Mammary epithelial cell (primary cell): ENCODE measurements at regions not wholly inside any gene's neighbourhood (a gene's known extent, or its start where the extent isn't known, plus 50 kb on each side); places are given as distances from the start of the nearest gene placed in this dataset.

Source experiments
- CTCF ChIP-seq, 2 donors: IDR thresholded peaks in 1 of 2; conservative IDR thresholded peaks in 1 of 2; 2 replicates each; pipeline ENCODE4 v1.5.1; 2011 to 2012; ENCODE audit warnings: inconsistent platforms in 2 of 2, low read length in 2 of 2, mild to moderate bottlenecking in 2 of 2, control low read depth in 1 of 2, low read depth in 1 of 2; ENCODE audit not compliant: insufficient read depth in 1 of 2; ENCODE audit errors: extremely low read depth in 1 of 2
- EZH2 ChIP-seq: IDR thresholded peaks from 2 replicates; pipeline ENCODE4 v1.6.1; 2012; ENCODE audit warnings: low read length, inconsistent platforms, borderline replicate concordance

- TF ChIP-seq CTCF (conservative IDR thresholded peaks at IDR 0.05 in 1 of 2, IDR thresholded peaks at IDR 0.05 in 1 of 2; ENCODE audit: extremely low read depth in 1 of 2, insufficient read depth in 1 of 2, low read depth in 1 of 2, low read length in 2 of 2): no peak
- no peak for TF ChIP-seq EZH2
Measured at GRCh38 chr20:62585461-62585970, 56.8 kb upstream of the SLCO4A1 start.
